ENCODE measurements at regions not wholly inside any gene's neighbourhood (a gene's known extent, or its start where the extent isn't known, plus 50 kb on each side); places are given as distances from the start of the nearest gene placed in this dataset.

- CTCF ChIA-PET (ENCODE audit: partially characterized antibody): interaction anchor here (0.7 kb wide), 1 partner anchor 356 kb away, joined by 3 read pairs; no protein-coding TSS in a partner anchor
- POLR2A ChIA-PET (ENCODE audit: partially characterized antibody): no interaction called here
Measured at GRCh38 chr5:58136406-58136805, 323.5 kb downstream of the PLK2 start.

More at GRCh38 chr5:58136406-58136805, 323.5 kb downstream of the PLK2 start:
- Histone ChIP-seq H4K5ac (ENCODE audit: insufficient read length, low read depth, low read length) (no peak overlapping the region), H3K4me1 (replicated peaks in 1 of 4; ENCODE audit: control insufficient read depth in 3 of 4, insufficient read depth in 4 of 4, low read length in 3 of 4) (no peaks in the 10 kb centered on the region), H3K23me2 (ENCODE audit: low read depth, low read length) (no peaks in the 10 kb centered on the region), H2BK12ac (ENCODE audit: low read depth, low read length) (no peak overlapping the region), H3K79me2 (ENCODE audit: control insufficient read depth in 1 of 2, insufficient read depth in 2 of 2, low read length in 2 of 2) (no peaks in the 10 kb centered on the region), H3K4me2 (ENCODE audit: insufficient read depth in 1 of 2, low read depth in 2 of 2, low read length in 2 of 2) (no peak overlapping the region), H2AFZ (ENCODE audit: low read length) (no peak overlapping the region), H4K20me1 (replicated peaks in 1 of 2; ENCODE audit: control insufficient read depth in 1 of 2, insufficient read depth in 2 of 2, low read length in 2 of 2) (no peaks in the 10 kb centered on the region), H3K23ac (ENCODE audit: insufficient read length) (no peak overlapping the region), H3K4ac (replicated peaks; ENCODE audit: insufficient read length, low read depth, low read length) (no peak overlapping the region), H3K27ac (ENCODE audit: low read depth, low read length) (no peak overlapping the region), H3K18ac (ENCODE audit: extremely low read depth, low read length) (no peak overlapping the region), H3K79me1 (ENCODE audit: low read depth, low read length) (no peaks in the 10 kb centered on the region), H3K14ac (ENCODE audit: insufficient read length) (no peak overlapping the region), H2BK20ac (ENCODE audit: low read length) (no peak overlapping the region), H4K8ac (ENCODE audit: extremely low read depth, insufficient read depth, low read length) (no peak overlapping the region), H3K9me3 (ENCODE audit: insufficient read depth in 2 of 2, low read depth in 1 of 2, low read length in 1 of 2) (no peaks in the 10 kb centered on the region), H3K56ac (replicated peaks; ENCODE audit: insufficient read length, low read depth, low read length) (no peak overlapping the region), H3K36me3 (ENCODE audit: control insufficient read depth in 2 of 4, insufficient read depth in 4 of 4, low read length in 3 of 4) (no peaks in the 10 kb centered on the region), H2BK15ac (ENCODE audit: low read length) (no peak overlapping the region), H3K4me3 (ENCODE audit: extremely low read depth in 1 of 4, insufficient read depth in 2 of 4, low read depth in 3 of 4, low read length in 4 of 4) (no peak overlapping the region), H2AK5ac (ENCODE audit: low read depth, low read length) (no peak overlapping the region), H2BK120ac (replicated peaks; ENCODE audit: low read depth, low read length) (no peak overlapping the region), H3K27me3 (replicated peaks in 1 of 4; ENCODE audit: control insufficient read depth in 3 of 4, extremely low read depth in 1 of 4, insufficient read depth in 3 of 4, low read length in 3 of 4) (no peaks in the 10 kb centered on the region), H2BK5ac (ENCODE audit: low read depth, low read length) (no peak overlapping the region), H4K91ac (replicated peaks; ENCODE audit: insufficient read length, low read length) (no peak overlapping the region), H3K9ac (replicated peaks in 1 of 4; ENCODE audit: extremely low read depth in 1 of 4, low read depth in 3 of 4, low read length in 3 of 4) (no peak overlapping the region)
- no peak for DNase-seq (ENCODE audit: low read depth in 1 of 2, low spot score in 2 of 2)
- no peak for FAIRE-seq
- WGBS, 2 experiments (ENCODE audit: extremely low coverage in 1 of 2, insufficient coverage in 1 of 2, insufficient read length in 1 of 2, insufficient replicate concordance in 2 of 2, low coverage in 1 of 2, low lambda C conversion rate in 2 of 2, missing lambda C conversion rate in 1 of 2): 94% methylated on average over 5 of the region's 5 CpGs; no CpG with 5 or more reads in 1 of the 2 experiments
- TF ChIP-seq POLR2A (IDR thresholded peaks at IDR 0.05; ENCODE audit: control extremely low read depth in 1 of 2, low read depth in 2 of 2, low read length in 2 of 2): no peak
- no peak for TF ChIP-seq PHF8 (conservative IDR thresholded peaks at IDR 0.05; ENCODE audit: low read depth, low read length)
- no peak for TF ChIP-seq RFX5 (IDR thresholded peaks at IDR 0.05; ENCODE audit: borderline replicate concordance, low read depth, low read length)
- no peak for TF ChIP-seq EGR1 (IDR thresholded peaks at IDR 0.05; ENCODE audit: borderline replicate concordance, low read depth, low read length)
- no peak for TF ChIP-seq EP300 (IDR thresholded peaks at IDR 0.05; ENCODE audit: borderline replicate concordance in 1 of 2, low read depth in 2 of 2, low read length in 2 of 2)
- TF ChIP-seq FOSL1 (IDR thresholded peaks at IDR 0.05; ENCODE audit: insufficient read depth, low read depth, low read length): no peak
- TF ChIP-seq TAF1 (IDR thresholded peaks at IDR 0.05; ENCODE audit: low read depth, low read length): no peak
- no peak for TF ChIP-seq SP2 (IDR thresholded peaks at IDR 0.05; ENCODE audit: low read length)
- TF ChIP-seq RBBP5 (IDR thresholded peaks at IDR 0.05; ENCODE audit: borderline replicate concordance, low read depth, low read length): no peak

Data from H1 (cell line).